Neural cell (in vitro differentiated cells): ENCODE measurements at regions not wholly inside any gene's neighbourhood (a gene's known extent, or its start where the extent isn't known, plus 50 kb on each side); places are given as distances from the start of the nearest gene placed in this dataset.

Experiments used
- H2AFZ ChIP-seq: fragments of 200-600, 300-800 bp; sonication (generic), shearing (Covaris generic); 2 replicates; pipeline ENCODE4 v1.6.0; 2014; ENCODE audit warnings: low read depth, mild to moderate bottlenecking, antibody characterized with exemption, low read length, moderate library complexity
- H3F3A ChIP-seq: fragments of 200-600 bp; shearing (Covaris generic); 2 replicates; pipeline ENCODE4 v1.6.1; 2016; ENCODE audit warnings: mild to moderate bottlenecking, moderate library complexity, mixed read lengths, antibody characterized with exemption, low read length; ENCODE audit not compliant: insufficient read depth, poor library complexity, severe bottlenecking
- H3K27ac ChIP-seq: fragments of 200-600, 300-800 bp; sonication (generic), shearing (Covaris generic); 2 replicates; pipeline ENCODE4 v1.5.1; 2014; ENCODE audit warnings: mild to moderate bottlenecking, low read length, moderate library complexity
- H3K27me3 ChIP-seq: fragments of 300-800, 200-600 bp; sonication (generic), shearing (Covaris generic); 2 replicates; pipeline ENCODE4 v1.6.0; 2014; ENCODE audit warnings: mild to moderate bottlenecking, low read depth, low read length, moderate library complexity; ENCODE audit not compliant: insufficient read depth
- H3K36me3 ChIP-seq: fragments of 300-800, 200-600 bp; sonication (generic), shearing (Covaris generic); 2 replicates; pipeline ENCODE4 v1.5.1; 2014; ENCODE audit warnings: mild to moderate bottlenecking, antibody characterized with exemption, low read length, moderate library complexity; ENCODE audit not compliant: insufficient read depth
- H3K4me2 ChIP-seq: fragments of 300-800, 200-600 bp; sonication (generic), shearing (Covaris generic); 2 replicates; pipeline ENCODE4 v1.6.0; 2014; ENCODE audit warnings: mild to moderate bottlenecking, low read length
- H3K4me3 ChIP-seq: fragments of 300-800, 200-600 bp; sonication (generic), shearing (Covaris generic); 2 replicates; pipeline ENCODE4 v1.5.1; 2014; ENCODE audit warnings: mild to moderate bottlenecking, low read length, moderate library complexity
- H3K79me2 ChIP-seq: fragments of 200-600 bp; shearing (Covaris generic); replicated peaks from 2 replicates; pipeline ENCODE4 v1.6.0; 2014; ENCODE audit warnings: mild to moderate bottlenecking, low read length, moderate library complexity; ENCODE audit not compliant: insufficient read depth
- H3K9ac ChIP-seq: fragments of 300-800, 200-600 bp; sonication (generic), shearing (Covaris generic); 2 replicates; pipeline ENCODE4 v1.6.1; 2016; ENCODE audit warnings: mild to moderate bottlenecking, low read length, mixed read lengths
- H3K9me2 ChIP-seq: fragments of 200-600 bp; shearing (Covaris generic); 2 replicates; pipeline ENCODE4 v1.6.1; 2016; ENCODE audit warnings: mild to moderate bottlenecking, low read length, mixed read lengths; ENCODE audit not compliant: insufficient read depth
- H3K9me3 ChIP-seq: fragments of 200-600, 300-800 bp; sonication (generic), shearing (Covaris generic); 2 replicates; pipeline ENCODE4 v1.6.1; 2016; ENCODE audit warnings: mild to moderate bottlenecking, mixed run types, low read length, moderate library complexity, mixed read lengths
- H4K20me1 ChIP-seq: fragments of 200-600 bp; shearing (Covaris generic); 2 replicates; pipeline ENCODE4 v1.6.1; 2016; ENCODE audit warnings: mild to moderate bottlenecking, mixed run types; ENCODE audit not compliant: insufficient read depth
- CTCF ChIP-seq: fragments of 450-650 bp; IDR thresholded peaks from 2 replicates; pipeline ENCODE4 v1.5.1; 2014; ENCODE audit warnings: antibody characterized with exemption, mild to moderate bottlenecking, moderate library complexity; ENCODE audit not compliant: poor library complexity, severe bottlenecking
- EP300 ChIP-seq: fragments of 450-650 bp; conservative IDR thresholded peaks from 2 replicates; pipeline ENCODE4 v1.6.1; 2014; ENCODE audit warnings: antibody characterized with exemption, mild to moderate bottlenecking, moderate library complexity; ENCODE audit not compliant: poor library complexity, severe bottlenecking
- EZH2 ChIP-seq: fragments of 200-600, 300-800 bp; shearing (Covaris generic), sonication (generic); IDR thresholded peaks from 2 replicates; pipeline ENCODE4 v1.6.1; 2014; ENCODE audit warnings: antibody characterized with exemption, low read length, borderline replicate concordance, mild to moderate bottlenecking; ENCODE audit not compliant: insufficient read depth, poor library complexity, severe bottlenecking
- MXI1 ChIP-seq: fragments of 450-650 bp; conservative IDR thresholded peaks from 2 replicates; pipeline ENCODE4 v1.6.1; 2014; ENCODE audit warnings: antibody characterized with exemption, mild to moderate bottlenecking; ENCODE audit not compliant: poor library complexity, severe bottlenecking
- POLR2AphosphoS5 ChIP-seq: IDR thresholded peaks from 2 replicates; pipeline ENCODE4 v1.6.1; 2012
- RAD21 ChIP-seq: fragments of 450-650 bp; conservative IDR thresholded peaks from 2 replicates; pipeline ENCODE4 v1.6.1; 2014; ENCODE audit warnings: antibody characterized with exemption, mild to moderate bottlenecking, moderate library complexity
- REST ChIP-seq: IDR thresholded peaks from 2 replicates; pipeline ENCODE4 v1.6.1; 2012; ENCODE audit warnings: borderline replicate concordance
- SMC3 ChIP-seq: fragments of 450-650 bp; conservative IDR thresholded peaks from 2 replicates; pipeline ENCODE4 v1.6.1; 2014; ENCODE audit warnings: antibody characterized with exemption, mild to moderate bottlenecking, moderate library complexity; ENCODE audit not compliant: poor library complexity
- TAF1 ChIP-seq: IDR thresholded peaks from 2 replicates; pipeline ENCODE4 v1.6.1; 2012; ENCODE audit warnings: low read depth

DNA sequence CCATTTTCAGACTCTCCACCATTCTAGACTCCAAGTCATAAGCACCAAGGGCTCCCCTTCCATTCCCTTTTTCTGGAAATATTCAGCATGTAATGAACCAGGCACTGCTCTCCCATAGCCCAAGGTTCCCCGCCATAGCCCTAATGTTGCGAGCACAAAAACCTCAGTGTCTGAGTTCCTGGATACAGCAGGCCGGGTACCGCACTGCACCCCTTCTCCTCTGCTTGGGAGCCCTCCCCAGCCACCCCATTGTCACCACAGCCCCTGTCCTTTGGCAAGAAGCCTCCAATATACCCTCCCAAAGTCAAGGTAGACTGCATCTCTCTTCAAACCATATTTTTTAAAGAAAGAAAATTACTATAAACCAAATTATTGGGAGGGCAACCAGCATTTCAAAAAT lies 1341.1 kb downstream of the BRD1 start:
- Histone ChIP-seq H4K20me1 (no peaks in the 10 kb centered on the region), H3K36me3 (no peaks in the 10 kb centered on the region), H3F3A (no peaks in the 10 kb centered on the region), H3K9me2 (no peaks in the 10 kb centered on the region), H3K27ac (no peak overlapping the region), H3K9ac (no peak overlapping the region), H3K27me3 (no peaks in the 10 kb centered on the region), H3K4me3 (no peak overlapping the region), H2AFZ (no peak overlapping the region), H3K9me3 (no peaks in the 10 kb centered on the region), H3K79me2 (no peaks in the 10 kb centered on the region), H3K4me2 (no peak overlapping the region)
- TF ChIP-seq EZH2 (no peak), CTCF (no peak), POLR2AphosphoS5 (no peak), MXI1 (no peak), SMC3 (no peak), EP300 (no peak), REST (no peak), TAF1 (no peak), RAD21 (no peak)

- no peak overlapping the region for H3K27ac ChIP-seq
- no peak overlapping the region for H3K4me3 ChIP-seq
- H3K4me2 ChIP-seq, result no peak overlapping the region
- no peaks in the 10 kb centered on the region for H3K9me2 ChIP-seq
- no peaks in the 10 kb centered on the region for H3K27me3 ChIP-seq
- H3K9ac ChIP-seq, result no peak overlapping the region
- TF ChIP-seq SMC3 (no peak), POLR2AphosphoS5 (no peak), CTCF (no peak), REST (no peak), EZH2 (no peak), RAD21 (no peak), MXI1 (no peak), TAF1 (no peak), EP300 (no peak)
- H3K9me3 ChIP-seq, result no peaks in the 10 kb centered on the region
- no peaks in the 10 kb centered on the region for H3F3A ChIP-seq
- no peaks in the 10 kb centered on the region for H3K79me2 ChIP-seq
- no peak overlapping the region for H2AFZ ChIP-seq
- no peaks in the 10 kb centered on the region for H4K20me1 ChIP-seq
- H3K36me3 ChIP-seq, result no peaks in the 10 kb centered on the region
Measured at GRCh38 chr22:48486134-48486532, 1341.5 kb downstream of the BRD1 start.
